PC-9 (cell line): ENCODE measurements at regions not wholly inside any gene's neighbourhood (a gene's known extent, or its start where the extent isn't known, plus 50 kb on each side); places are given as distances from the start of the nearest gene placed in this dataset.

Experiments used
- BruUV-seq: library from RNA; stranded (reverse); fragments of 400-500 nt; replicated peaks from 2 replicates; lab custom pipeline; 2021; lab: Mats Ljungman, UMichigan
- CTCF ChIA-PET: fragments of 300-600 bp; sonication (Branson Sonifier 250); formaldehyde crosslinking; loops from one replicate; lab custom pipeline; 2022; ENCODE audit warnings: antibody characterized with exemption; lab: Charles Lee
- POLR2A ChIA-PET: fragments of 300-600 bp; sonication (Branson Sonifier 250); formaldehyde crosslinking; loops from one replicate; lab custom pipeline; 2022; ENCODE audit warnings: antibody characterized with exemption; ENCODE audit not compliant: unreplicated experiment; lab: Charles Lee
- DNase-seq, 2 experiments: peaks; one replicate each; pipeline versions ENCODE4 v3.0.0 to v3.0.0-alpha.2; 2015 to 2022; ENCODE audit warnings: mixed read lengths in 1 of 2
- H2AFZ ChIP-seq: fragments of 200-600 bp; sonication (generic); 2 replicates; pipeline ENCODE4 v1.8.1; 2017; ENCODE audit warnings: antibody characterized with exemption
- H3F3A ChIP-seq: fragments of 200-600 bp; sonication (generic); 2 replicates; pipeline ENCODE4 v1.8.1; 2017; ENCODE audit warnings: antibody characterized with exemption, mild to moderate bottlenecking, low read depth; ENCODE audit not compliant: insufficient read depth
- H3K27ac ChIP-seq: fragments of 200-600 bp; sonication (generic); 2 replicates; pipeline ENCODE4 v1.6.1; 2016; ENCODE audit warnings: mixed run types
- H3K27me3 ChIP-seq: fragments of 200-600 bp; sonication (generic); 2 replicates; pipeline ENCODE4 v1.6.1; 2016; ENCODE audit warnings: low read depth, mixed run types; ENCODE audit not compliant: insufficient read depth
- H3K36me3 ChIP-seq: fragments of 200-600 bp; sonication (generic); 2 replicates; pipeline ENCODE4 v1.6.1; 2016; ENCODE audit warnings: low read depth, mixed run types
- H3K4me1 ChIP-seq: fragments of 200-600 bp; sonication (generic); replicated peaks from 2 replicates; pipeline ENCODE4 v1.6.1; 2016; ENCODE audit warnings: mixed run types; ENCODE audit not compliant: insufficient read depth
- H3K4me2 ChIP-seq: fragments of 200-600 bp; sonication (generic); 2 replicates; pipeline ENCODE4 v1.6.1; 2017; ENCODE audit warnings: mixed run types
- H3K4me3 ChIP-seq: fragments of 200-600 bp; sonication (generic); 2 replicates; pipeline ENCODE4 v1.6.1; 2016; ENCODE audit warnings: mixed run types
- H3K79me2 ChIP-seq: fragments of 200-600 bp; sonication (generic); 2 replicates; pipeline ENCODE4 v1.6.1; 2017; ENCODE audit warnings: low read depth, mixed run types
- H3K9me2 ChIP-seq: fragments of 200-600 bp; sonication (generic); 2 replicates; pipeline ENCODE4 v1.8.1; 2017; ENCODE audit warnings: mild to moderate bottlenecking; ENCODE audit not compliant: insufficient read depth
- H3K9me3 ChIP-seq: fragments of 200-600 bp; sonication (generic); 2 replicates; pipeline ENCODE4 v1.8.1; 2016; ENCODE audit warnings: low read depth; ENCODE audit not compliant: insufficient read depth
- H4K20me1 ChIP-seq: fragments of 200-600 bp; sonication (generic); 2 replicates; pipeline ENCODE4 v1.8.1; 2017; ENCODE audit not compliant: insufficient read depth
- EZH2 ChIP-seq: fragments of 200-600 bp; sonication (generic); IDR thresholded peaks from 2 replicates; pipeline ENCODE4 v1.8.0; 2017; ENCODE audit warnings: antibody characterized with exemption, low read depth
- intact Hi-C: fragments of 100-400 bp; cut with micrococcal nuclease; formaldehyde crosslinking; loops from one replicate; pipeline ENCODE4 v1.10.0; 2022; ENCODE audit not compliant: unreplicated experiment
- TF ChIP-seq, protein P1 (sequence below): fragments of 200-600 bp; sonication (generic); conservative IDR thresholded peaks from 2 replicates; pipeline ENCODE4 v1.6.1; 2017; ENCODE audit warnings: mixed run types, antibody characterized with exemption, mild to moderate bottlenecking, moderate library complexity

DNA sequence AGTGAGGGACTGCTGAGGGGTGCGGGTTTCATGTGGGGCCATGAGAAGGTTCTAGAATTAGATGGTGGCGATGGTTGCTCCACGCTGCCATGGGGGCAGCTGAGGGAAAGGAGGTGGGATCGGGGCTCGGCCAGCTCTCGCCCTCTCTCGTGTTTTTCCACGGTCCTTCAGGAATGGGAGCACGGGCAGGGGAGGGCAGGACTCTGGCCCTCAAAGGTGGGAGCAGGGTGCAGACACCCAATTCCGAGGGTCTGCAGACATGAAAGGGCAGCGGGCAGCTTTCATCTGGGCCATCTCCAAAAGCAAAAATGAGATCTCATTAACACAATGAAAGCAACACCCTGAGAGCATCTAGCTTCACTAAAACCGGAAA is 53.4 kb upstream of the SALL3 start:
- H3K9me2 ChIP-seq: no peaks in the 10 kb centered on the region
- H2AFZ ChIP-seq: no peak overlapping the region
- no peak for DNase-seq
- TF ChIP-seq, protein P1, sequence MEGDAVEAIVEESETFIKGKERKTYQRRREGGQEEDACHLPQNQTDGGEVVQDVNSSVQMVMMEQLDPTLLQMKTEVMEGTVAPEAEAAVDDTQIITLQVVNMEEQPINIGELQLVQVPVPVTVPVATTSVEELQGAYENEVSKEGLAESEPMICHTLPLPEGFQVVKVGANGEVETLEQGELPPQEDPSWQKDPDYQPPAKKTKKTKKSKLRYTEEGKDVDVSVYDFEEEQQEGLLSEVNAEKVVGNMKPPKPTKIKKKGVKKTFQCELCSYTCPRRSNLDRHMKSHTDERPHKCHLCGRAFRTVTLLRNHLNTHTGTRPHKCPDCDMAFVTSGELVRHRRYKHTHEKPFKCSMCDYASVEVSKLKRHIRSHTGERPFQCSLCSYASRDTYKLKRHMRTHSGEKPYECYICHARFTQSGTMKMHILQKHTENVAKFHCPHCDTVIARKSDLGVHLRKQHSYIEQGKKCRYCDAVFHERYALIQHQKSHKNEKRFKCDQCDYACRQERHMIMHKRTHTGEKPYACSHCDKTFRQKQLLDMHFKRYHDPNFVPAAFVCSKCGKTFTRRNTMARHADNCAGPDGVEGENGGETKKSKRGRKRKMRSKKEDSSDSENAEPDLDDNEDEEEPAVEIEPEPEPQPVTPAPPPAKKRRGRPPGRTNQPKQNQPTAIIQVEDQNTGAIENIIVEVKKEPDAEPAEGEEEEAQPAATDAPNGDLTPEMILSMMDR: no peak
- TF ChIP-seq EZH2: no peak
- no peaks in the 10 kb centered on the region for H3K36me3 ChIP-seq
- H3K9me3 ChIP-seq: no peaks in the 10 kb centered on the region
- ChIA-PET CTCF (no interaction called here), POLR2A (no interaction called here)
- H3K27ac ChIP-seq: no peak overlapping the region
- no TSS peak for BruUV-seq
- H3F3A ChIP-seq: no peaks in the 10 kb centered on the region
- H3K4me2 ChIP-seq: no peak overlapping the region
- H3K79me2 ChIP-seq: no peaks in the 10 kb centered on the region
- peaks cover 98% of the 10 kb centered on the region for H3K27me3 ChIP-seq
- intact Hi-C loops: no loop called here
- no peak overlapping the region for H3K4me3 ChIP-seq
- no peaks in the 10 kb centered on the region for H3K4me1 ChIP-seq
- no peaks in the 10 kb centered on the region for H4K20me1 ChIP-seq

- no peak overlapping the region for H2AFZ ChIP-seq
- no peaks in the 10 kb centered on the region for H3F3A ChIP-seq
- no peak for DNase-seq
- POLR2A ChIA-PET: no interaction called here
- no peaks in the 10 kb centered on the region for H4K20me1 ChIP-seq
- intact Hi-C loops: no loop called here
- no peaks in the 10 kb centered on the region for H3K79me2 ChIP-seq
- CTCF ChIA-PET: no interaction called here
- no TSS peak for BruUV-seq
- H3K27ac ChIP-seq: no peak overlapping the region
- no peaks in the 10 kb centered on the region for H3K4me1 ChIP-seq
- H3K27me3 ChIP-seq: peaks cover 98% of the 10 kb centered on the region
- no peaks in the 10 kb centered on the region for H3K9me2 ChIP-seq
- H3K4me3 ChIP-seq: no peak overlapping the region
- TF ChIP-seq EZH2: no peak
- TF ChIP-seq, protein P1: no peak
- no peak overlapping the region for H3K4me2 ChIP-seq
- no peaks in the 10 kb centered on the region for H3K36me3 ChIP-seq
- no peaks in the 10 kb centered on the region for H3K9me3 ChIP-seq
These were observed 52.5 kb upstream of the SALL3 start for GRCh38 chr18:78927156-78927555.

GRCh38 chr18:78927616-78928015 is 52.0 kb upstream of the SALL3 start:
- Histone ChIP-seq H3K79me2 (no peaks in the 10 kb centered on the region), H3K27me3 (peaks cover 98% of the 10 kb centered on the region)

More at GRCh38 chr18:78927616-78928015, 52.0 kb upstream of the SALL3 start:
- Histone ChIP-seq H3K9me3 (no peaks in the 10 kb centered on the region), H3K36me3 (no peaks in the 10 kb centered on the region), H4K20me1 (no peaks in the 10 kb centered on the region), H3K27ac (no peak overlapping the region), H3K4me3 (no peak overlapping the region), H2AFZ (no peak overlapping the region), H3F3A (no peaks in the 10 kb centered on the region), H3K9me2 (no peaks in the 10 kb centered on the region), H3K4me2 (no peak overlapping the region), H3K4me1 (no peaks in the 10 kb centered on the region)
- no peak for TF ChIP-seq EZH2
- TF ChIP-seq, protein P1: no peak
- ChIA-PET POLR2A (no interaction called here), CTCF (no interaction called here)
- DNase-seq: no peak
- BruUV-seq: no TSS peak
- intact Hi-C loops: no loop called here
